Left kidney (tissue), 1 donor: ENCODE measurements at regions not wholly inside any gene's neighbourhood (a gene's known extent, or its start where the extent isn't known, plus 50 kb on each side); places are given as distances from the start of the nearest gene placed in this dataset.
A peak's percentile ranks its signal among the peaks of the same experiment; 100 is the strongest.
"Not testable (repeated sequence)": the region's sequence is repeated elsewhere in the genome, so short reads cannot be mapped to it uniquely, and the experiment has no call there.

Experiments
- DNase-seq: peaks from one replicate; pipeline ENCODE4 v3.0.0-alpha.2; 2013

GRCh38 chr10:77740396-77740795 is 102.8 kb upstream of the KCNMA1 start:
- DNase-seq = not testable (repeated sequence)

- no peak for DNase-seq
Observed at GRCh38 chr10:77738496-77739158, 101.0 kb upstream of the KCNMA1 start.

- no peak for DNase-seq
Observed at GRCh38 chr10:77737608-77738007, 100.0 kb upstream of the KCNMA1 start.

GRCh38 chr10:77735136-77735535 is 97.5 kb upstream of the KCNMA1 start:
- not testable (repeated sequence) for DNase-seq

GRCh38 chr10:77732213-77733003 is 94.8 kb upstream of the KCNMA1 start:
- peak; percentile 12 for DNase-seq

- DNase-seq = no peak
Observed at GRCh38 chr10:77727481-77727880, 89.9 kb upstream of the KCNMA1 start.

GRCh38 chr10:77726732-77727131 is 89.1 kb upstream of the KCNMA1 start:
- no peak for DNase-seq

- no peak for DNase-seq
Observed at GRCh38 chr10:77726301-77726700, 88.7 kb upstream of the KCNMA1 start.

- no peak for DNase-seq
Observed at GRCh38 chr10:77724820-77725219, 87.2 kb upstream of the KCNMA1 start.

GRCh38 chr10:77723376-77723775 is 85.8 kb upstream of the KCNMA1 start:
- no peak for DNase-seq

- not testable (repeated sequence) for DNase-seq
Observed at GRCh38 chr10:77722956-77723355, 85.3 kb upstream of the KCNMA1 start.

GRCh38 chr10:77721815-77722214 is 84.2 kb upstream of the KCNMA1 start:
- no peak for DNase-seq

- DNase-seq = no peak
Observed at GRCh38 chr10:77718957-77719356, 81.3 kb upstream of the KCNMA1 start.

GRCh38 chr10:77718312-77718711 is 80.7 kb upstream of the KCNMA1 start:
- not testable (repeated sequence) for DNase-seq

GRCh38 chr10:77717336-77717735 is 79.7 kb upstream of the KCNMA1 start:
- DNase-seq = no peak

- peak; percentile 21 for DNase-seq
Observed at GRCh38 chr10:77716458-77717317, 79.1 kb upstream of the KCNMA1 start.

- no peak for DNase-seq
Observed at GRCh38 chr10:77715536-77715935, 77.9 kb upstream of the KCNMA1 start.

- no peak for DNase-seq
Observed at GRCh38 chr10:77715088-77715487, 77.5 kb upstream of the KCNMA1 start.

GRCh38 chr10:77713521-77714280 is 76.1 kb upstream of the KCNMA1 start:
- DNase-seq = no peak

GRCh38 chr10:77712207-77712606 is 74.6 kb upstream of the KCNMA1 start:
- DNase-seq = no peak

GRCh38 chr10:77711683-77712049 is 74.1 kb upstream of the KCNMA1 start:
- DNase-seq = no peak
